K562 (cell line): ENCODE measurements at regions not wholly inside any gene's neighbourhood (a gene's known extent, or its start where the extent isn't known, plus 50 kb on each side); places are given as distances from the start of the nearest gene placed in this dataset.

Experiments used
- AFF4 ChIP-seq: sonication (generic); formaldehyde crosslinking; IDR thresholded peaks from 2 replicates; pipeline ENCODE4 v1.8.0; 2023; ENCODE audit warnings: mild to moderate bottlenecking, missing genetic modification reagents
- ARNT ChIP-seq, 2 experiments: fragments of 450-650 bp; IDR thresholded peaks; 2 replicates each; pipeline ENCODE4 v1.6.1; 2016; ENCODE audit warnings: mild to moderate bottlenecking in 1 of 2
- ATF7 ChIP-seq: fragments of 450-650 bp; IDR thresholded peaks from 2 replicates; pipeline ENCODE4 v1.7.1; 2014; ENCODE audit warnings: mild to moderate bottlenecking, moderate library complexity
- CTCF ChIP-seq, 3 experiments: IDR thresholded peaks in 2 of 3; conservative IDR thresholded peaks in 1 of 3; 2 replicates each; pipeline ENCODE4 v1.5.1; 2011 to 2012; ENCODE audit warnings: low read length in 3 of 3, mild to moderate bottlenecking in 3 of 3, control low read depth in 2 of 3, improper control_type of control experiment in 1 of 3, inconsistent platforms in 1 of 3, low read depth in 1 of 3, mixed read lengths in 1 of 3, moderate library complexity in 1 of 3; ENCODE audit not compliant: insufficient read depth in 2 of 3
- FOXJ3 ChIP-seq: sonication (generic); formaldehyde crosslinking; IDR thresholded peaks from 2 replicates; pipeline ENCODE4 v1.4.0; 2020; ENCODE audit warnings: mild to moderate bottlenecking, missing genetic modification reagents
- MCM7 ChIP-seq, 2 experiments: fragments of 450-650 bp; IDR thresholded peaks; 2 replicates each; pipeline ENCODE4 v1.6.1; 2016 to 2018
- ZNF143 ChIP-seq: sonication (generic); formaldehyde crosslinking; IDR thresholded peaks from 2 replicates; pipeline ENCODE4 v1.9.0; 2022; ENCODE audit warnings: mild to moderate bottlenecking, missing genetic modification reagents
- TF ChIP-seq, protein P1 (sequence below): fragments of 200-400 bp; formaldehyde crosslinking; IDR thresholded peaks from 2 replicates; pipeline ENCODE4 v1.6.1; 2017; ENCODE audit warnings: mild to moderate bottlenecking, low read depth, low read length, moderate library complexity
- TF ChIP-seq, protein P2 (sequence below): fragments of 250-450 bp; sonication (Bioruptor Pico); IDR thresholded peaks from 2 replicates; pipeline ENCODE4 v1.5.0; 2022; ENCODE audit warnings: mild to moderate bottlenecking
- TF ChIP-seq, protein P3 (sequence below): sonication (generic); formaldehyde crosslinking; IDR thresholded peaks from 2 replicates; pipeline ENCODE4 v1.9.0; 2022; ENCODE audit warnings: mild to moderate bottlenecking, missing genetic modification reagents

DNA sequence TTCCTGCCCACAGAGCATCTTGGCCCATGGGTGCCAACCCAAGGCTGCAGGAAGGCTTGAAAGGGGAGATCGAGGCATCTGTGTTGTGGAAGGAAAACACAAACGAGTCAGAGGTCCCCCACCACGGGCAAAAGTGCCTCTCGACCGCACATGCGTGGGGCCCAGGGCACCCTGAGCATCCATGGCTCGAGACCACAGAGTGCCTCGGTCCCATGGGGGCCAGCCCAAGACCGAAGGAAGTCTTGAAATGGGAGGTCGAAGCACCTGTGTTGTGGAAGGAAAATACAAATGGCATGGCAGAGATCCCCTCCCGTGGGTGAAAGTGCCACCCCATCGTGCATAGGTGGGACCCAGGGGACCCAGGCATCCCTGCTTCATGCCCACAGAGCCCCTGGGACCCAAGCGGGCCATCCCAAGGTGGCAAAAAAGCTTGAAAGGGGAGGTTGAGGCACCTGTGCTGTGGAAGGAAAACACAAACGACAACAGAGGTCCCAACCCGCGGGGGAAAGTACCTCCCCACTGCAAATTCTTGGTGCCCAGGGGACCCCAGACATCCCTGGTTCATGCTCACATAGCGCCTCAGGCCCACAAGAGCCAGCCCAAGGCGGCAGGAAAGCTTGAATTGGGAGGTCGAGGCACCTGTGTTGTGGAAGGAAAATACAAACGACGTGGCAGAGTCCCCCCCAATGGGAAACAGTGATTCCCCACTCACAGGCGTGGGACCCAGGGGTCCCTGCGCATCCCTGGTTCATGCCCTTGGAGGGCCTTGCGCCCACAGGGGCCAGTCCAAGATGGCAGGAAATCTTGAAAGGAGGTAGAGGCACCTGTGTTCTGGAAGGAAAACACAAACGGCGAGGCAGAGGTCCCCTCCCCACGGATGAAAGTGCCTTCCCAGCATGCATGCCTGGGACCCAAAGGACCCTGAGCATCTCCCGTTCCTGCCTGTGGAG is 373.0 kb downstream of the ALG10 start:
- no peak for TF ChIP-seq ATF7
- no peak for TF ChIP-seq FOXJ3 (CRISPR knock-in tag)
- TF ChIP-seq, protein P1, sequence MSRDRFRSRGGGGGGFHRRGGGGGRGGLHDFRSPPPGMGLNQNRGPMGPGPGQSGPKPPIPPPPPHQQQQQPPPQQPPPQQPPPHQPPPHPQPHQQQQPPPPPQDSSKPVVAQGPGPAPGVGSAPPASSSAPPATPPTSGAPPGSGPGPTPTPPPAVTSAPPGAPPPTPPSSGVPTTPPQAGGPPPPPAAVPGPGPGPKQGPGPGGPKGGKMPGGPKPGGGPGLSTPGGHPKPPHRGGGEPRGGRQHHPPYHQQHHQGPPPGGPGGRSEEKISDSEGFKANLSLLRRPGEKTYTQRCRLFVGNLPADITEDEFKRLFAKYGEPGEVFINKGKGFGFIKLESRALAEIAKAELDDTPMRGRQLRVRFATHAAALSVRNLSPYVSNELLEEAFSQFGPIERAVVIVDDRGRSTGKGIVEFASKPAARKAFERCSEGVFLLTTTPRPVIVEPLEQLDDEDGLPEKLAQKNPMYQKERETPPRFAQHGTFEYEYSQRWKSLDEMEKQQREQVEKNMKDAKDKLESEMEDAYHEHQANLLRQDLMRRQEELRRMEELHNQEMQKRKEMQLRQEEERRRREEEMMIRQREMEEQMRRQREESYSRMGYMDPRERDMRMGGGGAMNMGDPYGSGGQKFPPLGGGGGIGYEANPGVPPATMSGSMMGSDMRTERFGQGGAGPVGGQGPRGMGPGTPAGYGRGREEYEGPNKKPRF: no peak
- TF ChIP-seq, protein P2, sequence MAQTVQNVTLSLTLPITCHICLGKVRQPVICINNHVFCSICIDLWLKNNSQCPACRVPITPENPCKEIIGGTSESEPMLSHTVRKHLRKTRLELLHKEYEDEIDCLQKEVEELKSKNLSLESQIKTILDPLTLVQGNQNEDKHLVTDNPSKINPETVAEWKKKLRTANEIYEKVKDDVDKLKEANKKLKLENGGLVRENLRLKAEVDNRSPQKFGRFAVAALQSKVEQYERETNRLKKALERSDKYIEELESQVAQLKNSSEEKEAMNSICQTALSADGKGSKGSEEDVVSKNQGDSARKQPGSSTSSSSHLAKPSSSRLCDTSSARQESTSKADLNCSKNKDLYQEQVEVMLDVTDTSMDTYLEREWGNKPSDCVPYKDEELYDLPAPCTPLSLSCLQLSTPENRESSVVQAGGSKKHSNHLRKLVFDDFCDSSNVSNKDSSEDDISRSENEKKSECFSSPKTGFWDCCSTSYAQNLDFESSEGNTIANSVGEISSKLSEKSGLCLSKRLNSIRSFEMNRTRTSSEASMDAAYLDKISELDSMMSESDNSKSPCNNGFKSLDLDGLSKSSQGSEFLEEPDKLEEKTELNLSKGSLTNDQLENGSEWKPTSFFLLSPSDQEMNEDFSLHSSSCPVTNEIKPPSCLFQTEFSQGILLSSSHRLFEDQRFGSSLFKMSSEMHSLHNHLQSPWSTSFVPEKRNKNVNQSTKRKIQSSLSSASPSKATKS (CRISPR knock-in tag): no peak
- no peak for TF ChIP-seq AFF4 (CRISPR knock-in tag)
- no peak for TF ChIP-seq MCM7 (IDR thresholded peaks at IDR 0.05)
- no peak for TF ChIP-seq CTCF (IDR thresholded peaks at IDR 0.05 in 2 of 3, conservative IDR thresholded peaks at IDR 0.05 in 1 of 3; ENCODE audit: insufficient read depth in 2 of 3, low read depth in 1 of 3, low read length in 3 of 3)
- no peak for TF ChIP-seq ARNT (IDR thresholded peaks at IDR 0.05)
- no peak for TF ChIP-seq ZNF143 (CRISPR knock-in tag)
- TF ChIP-seq, protein P3, sequence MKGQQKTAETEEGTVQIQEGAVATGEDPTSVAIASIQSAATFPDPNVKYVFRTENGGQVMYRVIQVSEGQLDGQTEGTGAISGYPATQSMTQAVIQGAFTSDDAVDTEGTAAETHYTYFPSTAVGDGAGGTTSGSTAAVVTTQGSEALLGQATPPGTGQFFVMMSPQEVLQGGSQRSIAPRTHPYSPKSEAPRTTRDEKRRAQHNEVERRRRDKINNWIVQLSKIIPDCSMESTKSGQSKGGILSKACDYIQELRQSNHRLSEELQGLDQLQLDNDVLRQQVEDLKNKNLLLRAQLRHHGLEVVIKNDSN (CRISPR knock-in tag): no peak
